GM12872 (cell line): ENCODE measurements at regions not wholly inside any gene's neighbourhood (a gene's known extent, or its start where the extent isn't known, plus 50 kb on each side); places are given as distances from the start of the nearest gene placed in this dataset.

Source experiments
- CTCF ChIP-seq: IDR thresholded peaks from 3 replicates; pipeline ENCODE4 v1.5.1; 2011; ENCODE audit warnings: low read depth, mild to moderate bottlenecking, low read length, moderate library complexity; ENCODE audit not compliant: insufficient read depth

GRCh38 chr2:134145519-134145918 lies 108.4 kb upstream of the MGAT5 start:
- TF ChIP-seq CTCF: no peak

- no peak for TF ChIP-seq CTCF
Measured at GRCh38 chr2:134146161-134146560, 107.7 kb upstream of the MGAT5 start.

- TF ChIP-seq CTCF: no peak
Measured at GRCh38 chr2:134146620-134147019, 107.3 kb upstream of the MGAT5 start.

- no peak for TF ChIP-seq CTCF
Measured at GRCh38 chr2:134148172-134148571, 105.7 kb upstream of the MGAT5 start.

GRCh38 chr2:134148843-134149472 lies 104.9 kb upstream of the MGAT5 start:
- TF ChIP-seq CTCF: no peak

- no peak for TF ChIP-seq CTCF
Measured at GRCh38 chr2:134149904-134150303, 104.0 kb upstream of the MGAT5 start.

- no peak for TF ChIP-seq CTCF
Measured at GRCh38 chr2:134150760-134151159, 103.1 kb upstream of the MGAT5 start.
